ENCODE measurements at regions not wholly inside any gene's neighbourhood (a gene's known extent, or its start where the extent isn't known, plus 50 kb on each side); places are given as distances from the start of the nearest gene placed in this dataset.

- Histone ChIP-seq H4K20me1 (replicated peaks; ENCODE audit: control insufficient read depth, insufficient read depth, low read length) (no peaks in the 10 kb centered on the region), H3K36me3 (ENCODE audit: control insufficient read depth, insufficient read depth, low read length) (no peaks in the 10 kb centered on the region), H3K27ac (ENCODE audit: extremely low read depth, low read depth, low read length) (no peak overlapping the region), H3K9ac (ENCODE audit: insufficient read depth in 1 of 2, low read depth in 2 of 2, low read length in 2 of 2) (no peak overlapping the region), H3K4me3 (no peak overlapping the region), H3K79me2 (ENCODE audit: control insufficient read depth, insufficient read depth, low read length) (no peaks in the 10 kb centered on the region), H2AFZ (ENCODE audit: low read depth, low read length) (no peak overlapping the region), H3K9me3 (replicated peaks; ENCODE audit: control insufficient read depth, insufficient read depth, low read depth, low read length) (no peaks in the 10 kb centered on the region), H3K27me3 (ENCODE audit: control insufficient read depth in 2 of 2, insufficient read depth in 2 of 2, low read length in 2 of 2) (no peaks in the 10 kb centered on the region), H3K4me1 (replicated peaks in 1 of 2; ENCODE audit: control insufficient read depth in 2 of 2, insufficient read depth in 2 of 2, low read length in 2 of 2) (no peaks in the 10 kb centered on the region), H3K4me2 (ENCODE audit: insufficient read depth, low read length) (no peak overlapping the region), H3K9me1 (ENCODE audit: control insufficient read depth, insufficient read depth, low read length) (no peaks in the 10 kb centered on the region)
- no TSS peak for BruUV-seq (replicated peaks)
- POLR2A ChIA-PET = no interaction called here
- CTCF ChIA-PET (ENCODE audit: low intra/inter-chr PET ratio) = interaction anchor here (0.9 kb wide), 1 partner anchor 1293 kb away, joined by 3 read pairs; no protein-coding TSS in a partner anchor
- in situ Hi-C loops (cut with MboI) (no loop called here), intact Hi-C loops (cut with micrococcal nuclease) (no loop called here)
- WGBS (ENCODE audit: insufficient coverage, low coverage, missing lambda C conversion rate) = 3% methylated on average over 3 of the region's 3 CpGs
- no peak for FAIRE-seq
- no peak for TF ChIP-seq SLC30A9 (CRISPR knock-in tag; IDR thresholded peaks at IDR 0.05)
- TF ChIP-seq REST (IDR thresholded peaks at IDR 0.05; ENCODE audit: borderline replicate concordance) = 0 out of 2 replicates have a peak, but pooled peaks have one; percentile 7
- TF ChIP-seq REST (CRISPR knock-in tag; IDR thresholded peaks at IDR 0.05; ENCODE audit: low read depth) = no peak
- TF ChIP-seq RAD21 (CRISPR knock-in tag; conservative IDR thresholded peaks at IDR 0.05 in 1 of 2, IDR thresholded peaks at IDR 0.05 in 1 of 2) = peak in 1 of 2 experiments; percentile 55; a peak in 2 of 4 replicates
- TF ChIP-seq CTCF (IDR thresholded peaks at IDR 0.05 in 2 of 3, conservative IDR thresholded peaks at IDR 0.05 in 1 of 3; ENCODE audit: insufficient read depth in 2 of 3, low read depth in 1 of 3, low read length in 3 of 3) = peak in 1 of 3 experiments; percentile 40; a peak in 1 of 6 replicates
- no peak for ATAC-seq
- no peak for DNase-seq (ENCODE audit: extremely low read depth in 1 of 4, low spot score in 3 of 4)
Measured at GRCh38 chr21:15552914-15553494, 176.8 kb upstream of the USP25 start.
